HCT116 (cell line): ENCODE measurements at regions not wholly inside any gene's neighbourhood (a gene's known extent, or its start where the extent isn't known, plus 50 kb on each side); places are given as distances from the start of the nearest gene placed in this dataset.

Experiments
- ATAC-seq: fragments of 200-7000 bp; cut with Tn5 transposase; 2 replicates; pipeline ENCODE4 v1.9.1; 2020; ENCODE audit warnings: mild to moderate bottlenecking, moderate library complexity
- BruUV-seq: library from RNA; stranded (reverse); fragments of 400-500 nt; replicated peaks from 2 replicates; lab custom pipeline; 2021; lab: Mats Ljungman, UMichigan
- CTCF ChIA-PET: fragments of 300-600 bp; sonication (Branson Sonifier 250); formaldehyde crosslinking; loops from one replicate; lab custom pipeline; 2021; ENCODE audit warnings: antibody characterized with exemption; lab: Charles Lee
- POLR2A ChIA-PET: fragments of 300-600, 350-600 bp; sonication (Branson Sonifier 250); formaldehyde crosslinking; loops from one replicate; lab custom pipeline; 2021; ENCODE audit warnings: antibody characterized with exemption; lab: Charles Lee
- RAD21 ChIA-PET, 2 experiments: fragments of 300-600 bp; sonication (Branson Sonifier 250); formaldehyde crosslinking; loops; one replicate each; lab custom pipeline; 2023; ENCODE audit warnings: low total read pairs in 2 of 2; ENCODE audit not compliant: uncharacterized antibody in 2 of 2, unreplicated experiment in 2 of 2, low non-redundant PET in 1 of 2; lab: Charles Lee
- DNase-seq: peaks from one replicate; pipeline ENCODE4 v3.0.0-alpha.2; 2010; ENCODE audit warnings: low read depth, low spot score
- H2AFZ ChIP-seq: fragments of 200-600 bp; shearing (Covaris generic), sonication (generic); 2 replicates; pipeline ENCODE4 v1.6.1; 2017; ENCODE audit warnings: low read depth, mixed run types, mixed read lengths, antibody characterized with exemption, low read length; ENCODE audit not compliant: poor library complexity, severe bottlenecking
- H3K27ac ChIP-seq: 2 replicates; pipeline ENCODE4 v1.5.1; 2012; ENCODE audit warnings: low read depth, low read length
- H3K27me3 ChIP-seq: fragments of 200-600 bp; sonication (generic); 2 replicates; pipeline ENCODE4 v1.6.1; 2016; ENCODE audit warnings: mixed run types, low read length, mixed read lengths; ENCODE audit not compliant: insufficient read depth
- H3K36me3 ChIP-seq, 2 experiments: fragments of 200-500 bp in 1 of 2; fragments of 200-600 bp in 1 of 2; sonication (Bioruptor generic) in 1 of 2; sonication (generic) in 1 of 2; 2 replicates each; pipeline versions ENCODE4 v1.5.1 to v1.6.1; 2014 to 2016; ENCODE audit warnings: low read length in 2 of 2, inconsistent platforms in 1 of 2, mixed read lengths in 1 of 2, mixed run types in 1 of 2; ENCODE audit not compliant: insufficient read depth in 2 of 2, control insufficient read depth in 1 of 2
- H3K4me1 ChIP-seq, 2 experiments: fragments of 200-600 bp in 1 of 2; sonication (generic) in 1 of 2; 2 replicates each; pipeline versions ENCODE4 v1.5.1 to v1.6.1; 2012 to 2017; ENCODE audit warnings: low read length in 2 of 2, inconsistent platforms in 1 of 2, mild to moderate bottlenecking in 1 of 2, mixed read lengths in 1 of 2, mixed run types in 1 of 2, moderate library complexity in 1 of 2; ENCODE audit not compliant: insufficient read depth in 2 of 2, control insufficient read depth in 1 of 2
- H3K4me2 ChIP-seq: fragments of 200-600 bp; sonication (generic); 2 replicates; pipeline ENCODE4 v1.6.1; 2017; ENCODE audit warnings: mixed run types, low read length, mixed read lengths
- H3K4me3 ChIP-seq, 2 experiments: fragments of 200-600 bp in 1 of 2; sonication (generic) in 1 of 2; replicated peaks in 1 of 2; 2 replicates each; pipeline ENCODE4 v1.5.1; 2011 to 2016; ENCODE audit warnings: low read length in 2 of 2, control low read depth in 1 of 2, low read depth in 1 of 2, mild to moderate bottlenecking in 1 of 2, mixed read lengths in 1 of 2, mixed run types in 1 of 2
- H3K79me2 ChIP-seq: fragments of 200-600 bp; sonication (generic); 2 replicates; pipeline ENCODE4 v1.6.1; 2017; ENCODE audit warnings: mild to moderate bottlenecking, mixed run types, low read length, moderate library complexity, mixed read lengths; ENCODE audit not compliant: insufficient read depth
- H3K9ac ChIP-seq: fragments of 200-600 bp; sonication (generic); 2 replicates; pipeline ENCODE4 v1.6.1; 2016; ENCODE audit warnings: low read length, mixed read lengths
- H3K9me2 ChIP-seq: fragments of 200-600 bp; sonication (generic), shearing (Covaris generic); 2 replicates; pipeline ENCODE4 v1.6.1; 2017; ENCODE audit warnings: mixed run types, mild to moderate bottlenecking, moderate library complexity; ENCODE audit not compliant: insufficient read depth
- H3K9me3 ChIP-seq, 2 experiments: fragments of 200-500 bp in 1 of 2; fragments of 200-600 bp in 1 of 2; sonication (Bioruptor generic) in 1 of 2; sonication (generic) in 1 of 2; 2 replicates each; pipeline ENCODE4 v1.6.1; 2014 to 2017; ENCODE audit warnings: low read length in 2 of 2, mixed read lengths in 2 of 2, inconsistent platforms in 1 of 2, low read depth in 1 of 2, mild to moderate bottlenecking in 1 of 2, mixed run types in 1 of 2, moderate library complexity in 1 of 2; ENCODE audit not compliant: control insufficient read depth in 1 of 2, insufficient read depth in 1 of 2
- H4K20me1 ChIP-seq: fragments of 200-600 bp; sonication (generic), shearing (Covaris generic); 2 replicates; pipeline ENCODE4 v1.6.1; 2017; ENCODE audit warnings: mixed run types, mild to moderate bottlenecking, moderate library complexity; ENCODE audit not compliant: insufficient read depth
- ELF1 ChIP-seq: IDR thresholded peaks from 2 replicates; pipeline ENCODE4 v1.6.1; 2012; ENCODE audit warnings: low read depth, borderline replicate concordance
- EZH2 ChIP-seq: fragments of 200-600 bp; sonication (generic); IDR thresholded peaks from 2 replicates; pipeline ENCODE4 v1.6.1; 2017; ENCODE audit warnings: antibody characterized with exemption, mixed run types
- EZH2phosphoT487 ChIP-seq: fragments of 200-600 bp; IDR thresholded peaks from 2 replicates; pipeline ENCODE4 v1.6.1; 2018; ENCODE audit warnings: antibody characterized with exemption, borderline replicate concordance
- FOSL1 ChIP-seq: IDR thresholded peaks from 2 replicates; pipeline ENCODE4 v1.6.1; 2012; ENCODE audit warnings: low read depth
- MAX ChIP-seq: IDR thresholded peaks from 2 replicates; pipeline ENCODE4 v1.6.1; 2012
- POLR2AphosphoS5 ChIP-seq: IDR thresholded peaks from 2 replicates; pipeline ENCODE4 v1.6.1; 2011; ENCODE audit warnings: mild to moderate bottlenecking, low read depth, low read length, moderate library complexity
- REST ChIP-seq: IDR thresholded peaks from 2 replicates; pipeline ENCODE4 v1.6.1; 2012; ENCODE audit warnings: low read depth
- SP1 ChIP-seq: IDR thresholded peaks from 2 replicates; pipeline ENCODE4 v1.6.1; 2012; ENCODE audit warnings: low read depth
- TCF7L2 ChIP-seq: IDR thresholded peaks from 2 replicates; pipeline ENCODE4 v1.7.0; 2011; ENCODE audit warnings: borderline replicate concordance, inconsistent platforms; ENCODE audit not compliant: insufficient read depth, insufficient read length; ENCODE audit errors: extremely low read depth
- intact Hi-C: fragments of 100-400 bp; cut with micrococcal nuclease; formaldehyde crosslinking; loops from 2 replicates; pipeline ENCODE4 v1.10.0; 2022

- TF ChIP-seq REST: no peak
- TF ChIP-seq SP1: no peak
Observed at GRCh38 chr2:122595065-122595464, 839.6 kb downstream of the TSN start (continued).

GRCh38 chr2:122596598-122596997 is 841.1 kb downstream of the TSN start:
- no peaks in the 10 kb centered on the region for H3K79me2 ChIP-seq
- no peaks in the 10 kb centered on the region for H3K9me2 ChIP-seq
- H3K36me3 ChIP-seq: no peaks in the 10 kb centered on the region
- peaks cover 0 to 10% of the 10 kb centered on the region in 2 experiments; a peak in 2 of 4 replicates for H3K9me3 ChIP-seq
- no peaks in the 10 kb centered on the region for H4K20me1 ChIP-seq
- H3K27me3 ChIP-seq: no peaks in the 10 kb centered on the region
- no peak overlapping the region for H3K4me2 ChIP-seq
- H3K4me3 ChIP-seq: no peak overlapping the region
- no TSS peak for BruUV-seq
- H3K9ac ChIP-seq: no peak overlapping the region
- H3K4me1 ChIP-seq: no peaks in the 10 kb centered on the region
- RAD21 ChIA-PET: no interaction called here
- no peak for TF ChIP-seq ELF1
- no peak for TF ChIP-seq EZH2
- TF ChIP-seq POLR2AphosphoS5: no peak
- no peak for TF ChIP-seq MAX
- TF ChIP-seq TCF7L2: no peak
- TF ChIP-seq EZH2phosphoT487: no peak
- no peak for TF ChIP-seq FOSL1
- TF ChIP-seq, all 23 proteins: peak for 0
- ATAC-seq: no peak
- H2AFZ ChIP-seq: no peak overlapping the region
- DNase-seq: no peak
- intact Hi-C loops: no loop called here
- H3K27ac ChIP-seq: no peak overlapping the region
- POLR2A ChIA-PET: no interaction called here
- CTCF ChIA-PET: no interaction called here
